NCI-H2029 (cell line): ENCODE measurements at regions not wholly inside any gene's neighbourhood (a gene's known extent, or its start where the extent isn't known, plus 50 kb on each side); places are given as distances from the start of the nearest gene placed in this dataset.
"Not testable (repeated sequence)": the region's sequence is repeated elsewhere in the genome, so short reads cannot be mapped to it uniquely, and the experiment has no call there.

ENCODE experiments used
- DNase-seq: peaks from one replicate; lab custom pipeline; 2025; lab: John Stamatoyannopoulos, UW

GRCh38 chr6:6946206-6947155, 161.3 kb upstream of the RREB1 start:
- DNase-seq: no peak

GRCh38 chr6:6950373-6951145, 157.2 kb upstream of the RREB1 start:
- no peak for DNase-seq

DNA sequence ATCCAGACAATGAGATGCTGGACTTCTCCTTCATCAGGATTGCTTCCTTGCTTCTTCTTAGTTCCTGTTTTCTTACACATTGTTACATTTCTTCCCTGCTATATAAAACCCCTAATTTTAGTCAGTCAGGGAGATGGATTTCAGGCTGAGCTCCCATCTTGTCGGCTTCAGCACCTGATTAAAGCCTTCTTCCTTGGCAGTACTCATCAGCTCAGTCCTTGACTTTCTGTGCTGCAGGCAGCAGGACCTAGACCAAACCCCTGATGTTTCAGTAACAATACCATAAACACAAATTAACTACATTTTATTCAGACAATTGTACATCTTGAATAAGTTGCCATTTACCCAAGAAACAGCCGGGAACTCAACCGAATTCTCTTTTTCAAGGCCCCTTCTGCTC, 156.4 kb upstream of the RREB1 start:
- DNase-seq: no peak

DNA sequence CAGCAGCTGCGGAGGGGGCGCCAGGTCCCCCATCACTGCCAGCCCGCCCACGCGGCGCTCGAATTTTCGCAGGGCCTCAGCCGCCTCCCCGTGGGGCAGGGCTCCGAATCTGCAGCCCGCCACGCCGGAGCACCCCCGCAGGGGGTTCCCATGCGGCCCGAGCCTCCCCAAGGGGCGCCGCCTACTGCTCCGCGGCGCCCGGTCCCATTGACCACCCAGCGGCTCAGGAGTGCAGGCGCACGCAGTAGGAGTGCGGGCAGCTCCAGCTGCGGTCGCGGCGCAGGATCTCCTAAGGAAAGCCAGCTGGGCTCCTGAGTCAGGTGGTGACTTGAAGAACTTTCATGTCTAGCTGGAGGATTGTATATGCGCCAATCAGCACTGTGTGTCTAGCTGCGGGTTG, 155.3 kb upstream of the RREB1 start:
- no peak for DNase-seq

DNA sequence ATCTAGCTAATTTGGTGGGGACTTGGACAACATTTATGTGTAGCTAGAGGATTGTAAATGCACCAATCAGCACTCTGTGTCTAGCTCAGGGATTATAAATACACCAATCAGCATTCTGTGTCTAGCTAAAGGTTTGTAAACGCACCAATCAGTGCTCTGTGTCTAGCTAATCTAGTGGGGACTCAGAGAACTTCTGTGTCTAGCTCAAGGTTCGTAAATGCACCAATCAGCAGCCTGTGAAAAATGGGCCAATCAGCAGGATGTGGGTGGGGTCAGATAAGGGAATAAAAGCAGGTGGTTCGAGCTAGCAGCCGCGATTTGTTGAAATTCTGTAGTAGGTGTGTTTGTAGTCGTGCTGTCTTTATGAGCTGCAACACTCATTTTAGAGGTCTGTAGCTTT, 154.8 kb upstream of the RREB1 start:
- not testable (repeated sequence) for DNase-seq

DNA sequence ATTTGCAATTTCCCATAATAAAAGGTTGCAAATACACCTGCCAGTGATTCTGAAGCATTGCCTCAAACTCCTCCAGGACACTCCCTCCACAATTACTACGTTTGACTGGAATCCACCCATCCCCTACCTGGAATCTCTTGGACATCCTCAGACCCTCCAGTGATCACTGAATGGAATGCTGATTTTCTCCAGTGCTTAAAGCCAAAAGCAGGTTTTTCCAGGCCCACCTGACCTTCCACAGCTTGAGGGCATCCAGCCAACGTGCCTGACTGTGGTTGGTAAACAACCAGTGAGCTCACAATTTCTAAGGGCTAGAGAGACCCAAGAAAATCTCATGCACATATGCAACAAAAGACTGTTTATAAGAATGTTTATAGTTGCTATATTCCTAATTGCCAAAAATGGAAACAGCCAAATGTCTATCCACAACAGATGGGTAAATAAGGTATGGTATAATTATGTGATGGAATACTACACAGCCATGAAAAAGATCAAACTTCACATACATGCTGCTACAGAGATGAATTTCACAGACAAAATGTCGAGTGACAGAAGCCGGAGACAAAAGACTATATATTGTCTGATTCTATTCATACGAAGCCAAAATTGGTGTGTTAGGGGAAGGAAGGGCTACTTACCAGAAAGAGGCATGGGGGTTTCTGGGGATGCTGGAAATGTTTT, 147.1 kb upstream of the RREB1 start:
- peak; percentile 90 for DNase-seq

GRCh38 chr6:6962086-6962485, 145.7 kb upstream of the RREB1 start:
- no peak for DNase-seq

DNA sequence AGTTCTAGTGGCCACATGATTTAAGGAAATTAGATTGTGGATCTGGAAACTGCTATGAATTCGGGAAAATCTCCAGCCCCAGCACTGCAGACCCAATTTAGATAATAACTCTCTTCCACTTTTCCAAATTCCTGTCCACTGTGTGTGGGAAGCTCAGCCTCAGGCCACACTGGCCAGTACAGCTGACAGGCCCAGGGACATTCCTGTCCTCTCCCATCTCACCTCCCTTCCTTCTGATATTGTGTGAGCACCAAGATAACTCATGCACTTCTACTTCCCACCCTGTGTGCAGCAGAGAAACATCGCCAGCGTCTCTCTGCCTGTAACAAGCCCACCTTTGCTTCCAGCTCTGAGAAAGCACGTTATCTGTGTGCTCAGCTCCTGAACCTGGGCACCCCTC, 145.1 kb upstream of the RREB1 start:
- no peak for DNase-seq

DNA sequence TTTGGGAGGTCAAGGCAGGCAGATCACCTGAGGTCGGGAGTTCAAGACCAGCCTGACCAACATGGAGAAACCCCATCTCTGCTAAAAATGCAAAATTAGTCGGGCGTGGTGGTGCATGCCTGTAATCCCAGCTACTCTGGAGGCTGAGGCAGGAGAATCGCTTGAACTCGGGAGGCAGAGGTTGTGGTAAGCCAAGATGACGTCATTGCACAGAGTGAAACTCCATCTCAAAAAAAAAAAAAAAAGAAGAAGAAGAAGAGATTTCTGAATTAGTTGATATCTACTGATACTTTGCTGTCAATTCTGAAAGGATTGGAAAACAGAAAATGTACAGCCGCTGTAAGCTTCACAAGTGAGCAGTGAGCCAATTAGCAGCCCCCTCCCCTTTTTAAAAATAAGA, 144.4 kb upstream of the RREB1 start:
- not testable (repeated sequence) for DNase-seq

GRCh38 chr6:6964675-6965074, 143.1 kb upstream of the RREB1 start:
- DNase-seq: no peak

DNA sequence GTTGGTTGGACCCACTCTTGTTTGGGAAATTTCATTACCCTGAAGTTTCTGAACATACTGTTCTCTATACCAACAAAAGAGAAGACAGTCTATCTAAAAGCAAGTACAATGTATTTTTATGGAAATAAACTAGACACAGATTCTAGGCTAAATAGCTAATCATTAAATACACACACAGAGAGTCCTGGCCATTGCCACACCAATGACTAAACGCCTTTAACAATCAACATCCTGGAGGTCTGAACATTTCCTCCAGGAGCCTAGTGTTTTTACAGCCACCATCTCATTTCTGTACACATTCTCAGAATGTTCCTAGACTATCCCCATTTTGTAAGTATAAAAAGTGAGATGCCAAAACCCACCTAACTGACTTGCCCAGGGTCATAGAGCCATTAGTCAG, 141.6 kb upstream of the RREB1 start:
- no peak for DNase-seq

DNA sequence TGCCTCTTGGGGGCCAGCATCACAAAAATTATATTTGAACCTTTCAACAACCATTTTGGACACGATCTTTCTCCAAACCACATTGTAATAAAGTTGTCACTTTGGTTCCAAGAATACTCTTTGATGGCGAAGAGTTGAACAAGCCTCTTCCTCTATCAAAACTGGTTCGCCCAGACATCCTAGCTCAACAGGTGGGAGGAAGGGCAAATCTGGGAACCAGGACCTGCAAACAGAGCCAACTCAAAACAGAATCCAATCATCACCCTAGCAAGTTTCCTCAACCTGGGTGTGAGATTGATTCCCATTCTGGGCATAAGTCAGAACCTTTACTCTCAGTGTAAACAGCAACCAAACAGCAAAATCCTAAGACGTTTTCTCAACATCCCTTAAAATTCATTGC, 141.2 kb upstream of the RREB1 start:
- no peak for DNase-seq

DNA sequence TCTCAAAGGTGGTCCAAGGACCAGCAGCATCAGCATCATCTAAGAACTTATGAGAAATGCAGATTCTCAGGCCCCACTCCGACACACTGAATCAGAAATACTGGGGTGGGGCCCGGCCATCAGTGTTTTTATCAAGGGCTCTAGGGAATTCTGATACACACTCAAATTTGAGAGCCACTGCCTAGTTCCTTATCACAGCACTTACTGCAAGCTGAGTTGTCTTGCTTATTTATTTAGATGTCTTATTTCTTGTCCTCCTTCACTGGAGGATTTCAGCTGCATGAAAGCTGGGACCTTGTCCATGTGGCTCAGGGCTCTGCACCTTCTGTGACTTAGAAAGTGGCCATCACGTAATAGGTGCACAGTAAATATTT, 139.4 kb upstream of the RREB1 start:
- no peak for DNase-seq

DNA sequence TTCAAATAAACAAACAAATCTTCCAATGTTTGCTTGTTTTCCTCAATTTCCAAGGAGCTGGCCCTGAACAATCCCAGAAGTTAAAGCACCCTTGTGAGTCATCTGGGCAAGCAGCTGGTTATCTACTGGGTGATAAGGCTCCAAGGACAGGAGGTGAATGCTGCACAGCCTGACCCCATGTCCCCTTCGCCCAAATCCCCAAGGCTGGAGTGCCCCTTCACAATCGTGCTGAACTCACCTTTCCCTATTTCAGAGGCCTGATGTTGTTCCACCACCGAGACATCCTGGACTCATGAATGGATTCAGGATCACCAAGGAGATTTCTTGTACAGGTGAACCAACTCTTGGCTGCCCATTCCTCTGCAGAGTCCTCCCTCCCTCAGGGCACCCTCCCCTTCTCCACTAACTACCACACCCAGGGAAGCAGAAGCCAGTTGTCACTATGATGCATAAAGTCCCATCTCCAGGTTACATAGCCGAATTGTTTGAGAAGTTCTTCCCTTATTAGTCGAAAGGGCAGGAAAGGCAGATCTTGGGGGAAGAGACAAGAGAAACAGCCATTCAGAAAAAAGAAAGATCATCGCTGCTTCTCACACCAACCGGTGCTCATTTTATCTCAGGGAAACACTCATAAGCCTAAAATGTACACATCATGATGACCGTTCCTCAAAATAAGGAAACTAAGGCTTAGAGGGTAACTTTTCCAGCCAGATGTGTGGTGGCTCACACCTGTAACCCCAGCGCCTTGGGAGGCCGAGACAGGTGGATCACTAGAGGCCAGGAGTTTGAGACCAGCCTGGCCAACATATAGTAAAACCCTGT, 138.8 kb upstream of the RREB1 start:
- DNase-seq: no peak

GRCh38 chr6:6969761-6970223, 138.0 kb upstream of the RREB1 start:
- DNase-seq: peak; percentile 87

GRCh38 chr6:6970851-6971250, 136.9 kb upstream of the RREB1 start:
- DNase-seq: no peak

DNA sequence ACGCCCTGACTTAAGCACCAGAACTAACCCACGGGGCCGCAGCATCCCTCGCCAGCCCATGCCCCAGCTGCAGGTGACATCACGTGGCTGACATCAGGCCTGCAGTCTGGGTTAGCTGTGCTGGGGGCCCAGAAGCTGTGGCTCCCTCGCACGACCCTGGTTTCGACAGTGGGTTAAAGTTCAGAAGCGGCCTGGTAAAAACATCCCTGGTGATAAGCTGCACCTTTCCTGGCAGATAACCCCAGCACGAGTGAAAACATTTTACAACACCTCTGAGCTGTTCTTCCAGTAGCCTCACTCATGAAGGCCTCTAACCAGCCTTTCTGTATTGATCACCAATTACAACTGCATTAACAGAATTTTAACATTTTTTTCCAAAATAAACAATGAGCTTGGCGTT, 136.4 kb upstream of the RREB1 start:
- DNase-seq: no peak

DNA sequence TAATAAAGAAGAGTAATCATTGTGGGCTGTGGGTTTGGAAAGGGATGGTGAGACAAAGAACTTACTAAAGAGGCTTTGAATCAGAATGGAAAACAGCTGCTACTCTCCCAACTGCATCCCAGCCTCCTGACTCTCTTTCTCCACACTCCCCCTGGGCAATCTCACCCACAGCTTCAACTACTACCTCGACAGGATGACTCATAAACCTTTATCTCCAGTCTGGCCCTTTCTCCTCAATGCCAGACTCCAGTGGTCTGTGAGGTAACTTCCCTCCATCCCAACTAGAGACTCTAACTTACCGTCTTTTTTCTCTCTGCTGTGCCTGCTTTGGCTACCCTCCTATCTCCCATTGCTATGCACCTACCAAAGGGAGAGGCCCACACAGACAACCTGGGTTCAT, 135.3 kb upstream of the RREB1 start:
- no peak for DNase-seq

- no peak for DNase-seq
Observed at GRCh38 chr6:6973721-6974120, 134.0 kb upstream of the RREB1 start.

- peak; percentile 98 for DNase-seq
Observed at GRCh38 chr6:6975459-6976111, 132.2 kb upstream of the RREB1 start.

DNA sequence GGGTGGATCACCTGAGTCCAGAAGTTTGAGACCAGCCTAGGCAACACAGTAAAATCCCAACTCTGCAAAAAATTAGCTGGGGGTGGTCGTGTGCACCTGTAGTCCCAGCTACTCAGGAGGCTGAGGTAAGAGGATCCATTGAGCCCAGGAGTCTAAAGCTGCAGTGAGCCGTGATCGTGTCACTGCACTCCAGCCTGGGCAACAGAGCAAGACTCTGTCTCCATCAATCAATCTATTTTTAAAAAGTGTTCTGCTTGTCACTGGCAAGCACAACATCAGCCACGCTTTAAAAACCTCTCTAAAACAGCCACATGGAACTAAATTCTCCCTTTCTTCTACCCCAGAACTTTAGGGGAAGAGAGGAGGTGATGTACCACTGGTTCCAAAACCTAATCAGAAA, 131.6 kb upstream of the RREB1 start:
- DNase-seq: no peak
